SK-N-SH (cell line): ENCODE measurements at regions not wholly inside any gene's neighbourhood (a gene's known extent, or its start where the extent isn't known, plus 50 kb on each side); places are given as distances from the start of the nearest gene placed in this dataset.

Experiments used
- CTCF ChIA-PET: fragments of 300-600, 350-600 bp; formaldehyde crosslinking; extraction: SDS; loops from one replicate; lab custom pipeline; 2021; lab: Yijun Ruan, JAX
- POLR2A ChIA-PET: fragments of 350-600 bp; sonication (Branson Sonifier 250); formaldehyde crosslinking; extraction: SDS; loops from one replicate; lab custom pipeline; 2020; ENCODE audit warnings: antibody characterized with exemption, inconsistent platforms; lab: Yijun Ruan, JAX
- DNase-seq: peaks from one replicate; pipeline ENCODE4 v3.0.0; 2012
- H2AFZ ChIP-seq: fragments of 200-600 bp; sonication (generic); 2 replicates; pipeline ENCODE4 v1.8.1; 2016; ENCODE audit warnings: antibody characterized with exemption, mild to moderate bottlenecking, low read depth
- H3F3A ChIP-seq: fragments of 200-600 bp; sonication (generic); replicated peaks from 2 replicates; pipeline ENCODE3; 2016; ENCODE audit warnings: antibody characterized with exemption, mild to moderate bottlenecking; ENCODE audit not compliant: insufficient read depth
- H3K27ac ChIP-seq, 2 experiments: fragments of 200-500 bp in 1 of 2; fragments of 200-600 bp in 1 of 2; sonication (Bioruptor generic) in 1 of 2; sonication (generic), shearing (Covaris generic) in 1 of 2; 2 replicates each; pipeline versions ENCODE4 v1.5.1 to v1.6.1; 2014 to 2016; ENCODE audit warnings: low read depth in 2 of 2, inconsistent platforms in 1 of 2, low read length in 1 of 2, mild to moderate bottlenecking in 1 of 2, mixed read lengths in 1 of 2
- H3K27me3 ChIP-seq: fragments of 200-600 bp; sonication (generic), shearing (Covaris generic); 2 replicates; pipeline ENCODE4 v1.6.1; 2016; ENCODE audit warnings: mixed run types; ENCODE audit not compliant: insufficient read depth
- H3K36me3 ChIP-seq, 2 experiments: fragments of 200-500 bp in 1 of 2; fragments of 200-600 bp in 1 of 2; sonication (Bioruptor generic) in 1 of 2; sonication (generic) in 1 of 2; replicated peaks in 1 of 2; 2 replicates each; pipeline versions ENCODE3 to v1.5.1; 2014 to 2016; ENCODE audit warnings: low read length in 1 of 2, mild to moderate bottlenecking in 1 of 2; ENCODE audit not compliant: insufficient read depth in 2 of 2, control insufficient read depth in 1 of 2
- H3K4me1 ChIP-seq, 2 experiments: fragments of 200-500 bp in 1 of 2; fragments of 200-600 bp in 1 of 2; sonication (Bioruptor generic) in 1 of 2; sonication (generic), shearing (Covaris generic) in 1 of 2; 2 replicates each; pipeline versions ENCODE4 v1.5.1 to v1.6.1; 2014 to 2016; ENCODE audit warnings: low read depth in 1 of 2, low read length in 1 of 2, mixed run types in 1 of 2; ENCODE audit not compliant: insufficient read depth in 2 of 2, control insufficient read depth in 1 of 2
- H3K4me2 ChIP-seq: fragments of 200-600 bp; sonication (generic), shearing (Covaris generic); 2 replicates; pipeline ENCODE4 v1.6.1; 2017; ENCODE audit warnings: mixed run types
- H3K4me3 ChIP-seq, 2 experiments: fragments of 200-500 bp in 1 of 2; fragments of 200-600 bp in 1 of 2; sonication (Bioruptor generic) in 1 of 2; sonication (generic), shearing (Covaris generic) in 1 of 2; 2 replicates each; pipeline versions ENCODE4 v1.5.1 to v1.8.1; 2014 to 2016; ENCODE audit warnings: low read depth in 2 of 2, inconsistent platforms in 1 of 2, low read length in 1 of 2, mild to moderate bottlenecking in 1 of 2, mixed read lengths in 1 of 2, moderate library complexity in 1 of 2
- H3K79me2 ChIP-seq: fragments of 200-600 bp; sonication (generic); 2 replicates; pipeline ENCODE4 v1.8.1; 2017; ENCODE audit warnings: mild to moderate bottlenecking; ENCODE audit not compliant: insufficient read depth
- H3K9ac ChIP-seq: fragments of 200-600 bp; sonication (generic); 2 replicates; pipeline ENCODE4 v1.6.1; 2017; ENCODE audit warnings: mixed run types
- H3K9me2 ChIP-seq: fragments of 200-600 bp; sonication (generic); 2 replicates; pipeline ENCODE4 v1.6.1; 2017; ENCODE audit warnings: mixed run types
- H3K9me3 ChIP-seq: fragments of 200-600 bp; sonication (generic); 2 replicates; pipeline ENCODE4 v1.6.1; 2017; ENCODE audit warnings: mixed run types, mild to moderate bottlenecking, moderate library complexity
- H4K20me1 ChIP-seq: fragments of 200-600 bp; sonication (generic); 2 replicates; pipeline ENCODE4 v1.6.1; 2017; ENCODE audit warnings: mild to moderate bottlenecking, mixed run types; ENCODE audit not compliant: insufficient read depth
- CTCF ChIP-seq: fragments of 200-600 bp; sonication (generic); IDR thresholded peaks from 2 replicates; pipeline ENCODE4 v1.6.1; 2017; ENCODE audit warnings: antibody characterized with exemption, mild to moderate bottlenecking, moderate library complexity
- EP300 ChIP-seq, 2 experiments: IDR thresholded peaks; 2 replicates each; pipeline versions ENCODE4 v1.4.0 to v1.6.1; 2012; ENCODE audit warnings: borderline replicate concordance in 1 of 2, low read depth in 1 of 2, low read length in 1 of 2
- FOXM1 ChIP-seq: IDR thresholded peaks from 2 replicates; pipeline ENCODE4 v1.4.0; 2012; ENCODE audit warnings: low read depth, mild to moderate bottlenecking
- GABPA ChIP-seq: IDR thresholded peaks from 2 replicates; pipeline ENCODE4 v1.4.0; 2012; ENCODE audit warnings: low read depth, mild to moderate bottlenecking
- GATA2 ChIP-seq: sonication (generic); formaldehyde crosslinking; IDR thresholded peaks from 2 replicates; pipeline ENCODE4 v1.5.0; 2020; ENCODE audit warnings: mild to moderate bottlenecking, missing genetic modification reagents
- JUND ChIP-seq: IDR thresholded peaks from 2 replicates; pipeline ENCODE4 v1.4.0; 2012
- MAX ChIP-seq: IDR thresholded peaks from 2 replicates; pipeline ENCODE4 v1.4.0; 2012; ENCODE audit warnings: low read depth
- MXI1 ChIP-seq: IDR thresholded peaks from 2 replicates; pipeline ENCODE4 v1.6.1; 2012; ENCODE audit warnings: mild to moderate bottlenecking, low read depth, low read length, improper control_type of control experiment
- POLR2AphosphoS5 ChIP-seq: IDR thresholded peaks from 2 replicates; pipeline ENCODE4 v1.6.1; 2012; ENCODE audit warnings: low read depth, low read length
- RAD21 ChIP-seq: IDR thresholded peaks from 2 replicates; pipeline ENCODE4 v1.6.1; 2012; ENCODE audit warnings: mild to moderate bottlenecking, low read length
- RCOR1 ChIP-seq: fragments of 150-350 bp; IDR thresholded peaks from 2 replicates; pipeline ENCODE4 v1.6.1; 2017; ENCODE audit warnings: antibody characterized with exemption, low read length
- RFX5 ChIP-seq: IDR thresholded peaks from 2 replicates; pipeline ENCODE4 v1.6.1; 2012; ENCODE audit warnings: mild to moderate bottlenecking, improper control_type of control experiment, low read length
- RXRA ChIP-seq: IDR thresholded peaks from 2 replicates; pipeline ENCODE4 v1.4.0; 2012; ENCODE audit warnings: low read depth, mild to moderate bottlenecking, borderline replicate concordance
- TAF1 ChIP-seq: IDR thresholded peaks from 2 replicates; pipeline ENCODE4 v1.6.1; 2012; ENCODE audit warnings: low read depth, mild to moderate bottlenecking, low read length, moderate library complexity, borderline replicate concordance
- TCF12 ChIP-seq: IDR thresholded peaks from 2 replicates; pipeline ENCODE4 v1.4.0; 2012
- ZBTB33 ChIP-seq: IDR thresholded peaks from 2 replicates; pipeline ENCODE4 v1.4.0; 2012; ENCODE audit warnings: low read depth, borderline replicate concordance
- WGBS: methylation state at CpG from one replicate; pipeline ENCODE4 v1.1.6; 2017; ENCODE audit warnings: low lambda C conversion rate; 5-methylcytosine and 5-hydroxymethylcytosine counted together

GRCh38 chr5:164345853-164346252 is 840.4 kb downstream of the MAT2B start:
- Histone ChIP-seq H3K9me2 (no peaks in the 10 kb centered on the region), H3K4me1 (peaks cover 5 to 6% of the 10 kb centered on the region in 2 experiments; a peak in 2 of 4 replicates), H2AFZ (no peak overlapping the region; the same call in 1 of the 2 replicates), H3K79me2 (no peaks in the 10 kb centered on the region), H3K27me3 (no peaks in the 10 kb centered on the region), H3K9ac (no peak overlapping the region), H3K9me3 (no peaks in the 10 kb centered on the region), H4K20me1 (no peaks in the 10 kb centered on the region), H3K27ac (no peak overlapping the region), H3K4me2 (no peak overlapping the region), H3K4me3 (no peak overlapping the region), H3F3A (no peaks in the 10 kb centered on the region), H3K36me3 (no peaks in the 10 kb centered on the region)
- 81% methylated on average over 3 of the region's 3 CpGs for WGBS
- no peak for DNase-seq
- CTCF ChIA-PET = no interaction called here
- no peak for TF ChIP-seq JUND
- TF ChIP-seq TCF12 = no peak
- no peak for TF ChIP-seq MAX
- no peak for TF ChIP-seq ZBTB33
- TF ChIP-seq GATA2 (CRISPR knock-in tag) = no peak
- TF ChIP-seq TAF1 = no peak
- no peak for TF ChIP-seq RFX5
- TF ChIP-seq CTCF = no peak
- no peak for TF ChIP-seq RXRA
- TF ChIP-seq GABPA = no peak
- no peak for TF ChIP-seq FOXM1
- no peak for TF ChIP-seq RAD21
- no peak for TF ChIP-seq RCOR1
- POLR2A ChIA-PET = no interaction called here

GRCh38 chr5:164346785-164347630 is 841.6 kb downstream of the MAT2B start:
- H3K4me2 ChIP-seq = no peak overlapping the region
- H3F3A ChIP-seq = no peaks in the 10 kb centered on the region
- no peak overlapping the region for H3K27ac ChIP-seq
- POLR2A ChIA-PET = no interaction called here
- no peak overlapping the region for H3K9ac ChIP-seq
- H3K9me3 ChIP-seq = no peaks in the 10 kb centered on the region
- H4K20me1 ChIP-seq = no peaks in the 10 kb centered on the region
- no peaks in the 10 kb centered on the region for H3K79me2 ChIP-seq
- H2AFZ ChIP-seq = no peak overlapping the region
- H3K36me3 ChIP-seq = no peaks in the 10 kb centered on the region
- no peak for TF ChIP-seq POLR2AphosphoS5
- TF ChIP-seq EP300 (IDR thresholded peaks at IDR 0.05; ENCODE audit: borderline replicate concordance in 1 of 2, low read depth in 1 of 2, low read length in 1 of 2) = no peak
- no peak for TF ChIP-seq MXI1
- TF ChIP-seq, all 33 proteins: peak for 0
- Histone ChIP-seq H3K4me3 (no peak overlapping the region), H3K27me3 (no peaks in the 10 kb centered on the region), H3K9me2 (no peaks in the 10 kb centered on the region), H3K4me1 (peaks cover 5 to 6% of the 10 kb centered on the region in 2 experiments; a peak in 2 of 4 replicates)
- DNase-seq = no peak
- 80% methylated on average over 6 of the region's 6 CpGs for WGBS
- CTCF ChIA-PET = no interaction called here
